ENCODE measurements at regions not wholly inside any gene's neighbourhood (a gene's known extent, or its start where the extent isn't known, plus 50 kb on each side); places are given as distances from the start of the nearest gene placed in this dataset.

DNA sequence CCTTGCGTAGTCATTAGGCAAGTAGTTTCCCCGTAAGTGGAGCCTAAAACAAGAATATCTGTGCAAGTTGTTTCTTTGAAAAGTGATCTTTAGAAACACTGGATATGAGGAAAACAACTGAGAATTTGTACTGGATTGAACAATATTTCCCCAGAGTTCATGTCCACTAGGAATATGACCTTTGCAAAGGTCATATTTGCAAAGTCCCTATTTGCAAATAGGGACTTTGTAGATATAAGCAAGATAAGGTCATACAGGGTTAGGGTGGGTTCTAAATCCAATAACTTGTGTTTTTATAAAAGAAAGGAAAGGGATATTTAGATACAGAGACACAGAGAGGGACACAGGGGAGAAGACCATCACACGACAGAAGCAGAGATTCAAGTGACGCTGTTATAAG, 489.2 kb upstream of the ATXN8OS start:
- CTCF ChIA-PET, result no interaction called here
- in situ Hi-C loops (cut with HindIII; ENCODE audit: low pct_unique_long_range_greater_than_20kb, low sequenced_read_pairs), result no loop called here

GRCh38 chr13:69617587-69617986, 490.0 kb upstream of the ATXN8OS start:
- DNase-seq (ENCODE audit: low read depth, low spot score), result no peak
- Histone ChIP-seq H3K27ac (ENCODE audit: low read length) (no peak overlapping the region), H3K4me3 (ENCODE audit: low read depth in 2 of 2, low read length in 2 of 2) (no peak overlapping the region), H3K36me3 (ENCODE audit: control insufficient read depth, insufficient read depth, low read length) (no peaks in the 10 kb centered on the region), H3K4me1 (ENCODE audit: control insufficient read depth, insufficient read depth, low read length) (no peaks in the 10 kb centered on the region), H3K27me3 (ENCODE audit: control insufficient read depth, insufficient read depth, low read length) (no peaks in the 10 kb centered on the region), H3K9me3 (ENCODE audit: control insufficient read depth, insufficient read depth, low read depth, low read length) (no peaks in the 10 kb centered on the region)
- no peak for ATAC-seq
- no TSS peak for BruUV-seq (replicated peaks)
- ChIA-PET POLR2A (no interaction called here), CTCF (no interaction called here)
- intact Hi-C loops (cut with micrococcal nuclease; ENCODE audit: unreplicated experiment), result no loop called here
- no peak for TF ChIP-seq TCF7L2 (IDR thresholded peaks at IDR 0.05; ENCODE audit: low read depth, low read length)
- TF ChIP-seq POLR2AphosphoS5 (IDR thresholded peaks at IDR 0.05; ENCODE audit: low read depth, low read length), result no peak
- TF ChIP-seq, protein P1, sequence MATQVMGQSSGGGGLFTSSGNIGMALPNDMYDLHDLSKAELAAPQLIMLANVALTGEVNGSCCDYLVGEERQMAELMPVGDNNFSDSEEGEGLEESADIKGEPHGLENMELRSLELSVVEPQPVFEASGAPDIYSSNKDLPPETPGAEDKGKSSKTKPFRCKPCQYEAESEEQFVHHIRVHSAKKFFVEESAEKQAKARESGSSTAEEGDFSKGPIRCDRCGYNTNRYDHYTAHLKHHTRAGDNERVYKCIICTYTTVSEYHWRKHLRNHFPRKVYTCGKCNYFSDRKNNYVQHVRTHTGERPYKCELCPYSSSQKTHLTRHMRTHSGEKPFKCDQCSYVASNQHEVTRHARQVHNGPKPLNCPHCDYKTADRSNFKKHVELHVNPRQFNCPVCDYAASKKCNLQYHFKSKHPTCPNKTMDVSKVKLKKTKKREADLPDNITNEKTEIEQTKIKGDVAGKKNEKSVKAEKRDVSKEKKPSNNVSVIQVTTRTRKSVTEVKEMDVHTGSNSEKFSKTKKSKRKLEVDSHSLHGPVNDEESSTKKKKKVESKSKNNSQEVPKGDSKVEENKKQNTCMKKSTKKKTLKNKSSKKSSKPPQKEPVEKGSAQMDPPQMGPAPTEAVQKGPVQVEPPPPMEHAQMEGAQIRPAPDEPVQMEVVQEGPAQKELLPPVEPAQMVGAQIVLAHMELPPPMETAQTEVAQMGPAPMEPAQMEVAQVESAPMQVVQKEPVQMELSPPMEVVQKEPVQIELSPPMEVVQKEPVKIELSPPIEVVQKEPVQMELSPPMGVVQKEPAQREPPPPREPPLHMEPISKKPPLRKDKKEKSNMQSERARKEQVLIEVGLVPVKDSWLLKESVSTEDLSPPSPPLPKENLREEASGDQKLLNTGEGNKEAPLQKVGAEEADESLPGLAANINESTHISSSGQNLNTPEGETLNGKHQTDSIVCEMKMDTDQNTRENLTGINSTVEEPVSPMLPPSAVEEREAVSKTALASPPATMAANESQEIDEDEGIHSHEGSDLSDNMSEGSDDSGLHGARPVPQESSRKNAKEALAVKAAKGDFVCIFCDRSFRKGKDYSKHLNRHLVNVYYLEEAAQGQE (IDR thresholded peaks at IDR 0.05; ENCODE audit: insufficient read depth in 1 of 2, low read depth in 2 of 2, low read length in 1 of 2), result no peak
- in situ Hi-C loops (cut with HindIII; ENCODE audit: low pct_unique_long_range_greater_than_20kb, low sequenced_read_pairs), result no loop called here

More for the DNA sequence above, 489.2 kb upstream of the ATXN8OS start:
- ATAC-seq (no peak), DNase-seq (ENCODE audit: low read depth, low spot score) (no peak)
- H3K4me3 ChIP-seq (ENCODE audit: low read depth in 2 of 2, low read length in 2 of 2), result no peak overlapping the region
- POLR2A ChIA-PET, result no interaction called here
- no peaks in the 10 kb centered on the region for H3K9me3 ChIP-seq (ENCODE audit: control insufficient read depth, insufficient read depth, low read depth, low read length)
- TF ChIP-seq TCF7L2 (IDR thresholded peaks at IDR 0.05; ENCODE audit: low read depth, low read length) (no peak), SIN3A (IDR thresholded peaks at IDR 0.05; ENCODE audit: borderline replicate concordance, insufficient read depth, low read depth, low read length) (no peak), POLR2AphosphoS5 (IDR thresholded peaks at IDR 0.05; ENCODE audit: low read depth, low read length) (no peak)
- TF ChIP-seq, protein P2, sequence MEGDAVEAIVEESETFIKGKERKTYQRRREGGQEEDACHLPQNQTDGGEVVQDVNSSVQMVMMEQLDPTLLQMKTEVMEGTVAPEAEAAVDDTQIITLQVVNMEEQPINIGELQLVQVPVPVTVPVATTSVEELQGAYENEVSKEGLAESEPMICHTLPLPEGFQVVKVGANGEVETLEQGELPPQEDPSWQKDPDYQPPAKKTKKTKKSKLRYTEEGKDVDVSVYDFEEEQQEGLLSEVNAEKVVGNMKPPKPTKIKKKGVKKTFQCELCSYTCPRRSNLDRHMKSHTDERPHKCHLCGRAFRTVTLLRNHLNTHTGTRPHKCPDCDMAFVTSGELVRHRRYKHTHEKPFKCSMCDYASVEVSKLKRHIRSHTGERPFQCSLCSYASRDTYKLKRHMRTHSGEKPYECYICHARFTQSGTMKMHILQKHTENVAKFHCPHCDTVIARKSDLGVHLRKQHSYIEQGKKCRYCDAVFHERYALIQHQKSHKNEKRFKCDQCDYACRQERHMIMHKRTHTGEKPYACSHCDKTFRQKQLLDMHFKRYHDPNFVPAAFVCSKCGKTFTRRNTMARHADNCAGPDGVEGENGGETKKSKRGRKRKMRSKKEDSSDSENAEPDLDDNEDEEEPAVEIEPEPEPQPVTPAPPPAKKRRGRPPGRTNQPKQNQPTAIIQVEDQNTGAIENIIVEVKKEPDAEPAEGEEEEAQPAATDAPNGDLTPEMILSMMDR (IDR thresholded peaks at IDR 0.05), result no peak
- TF ChIP-seq, protein P1 (IDR thresholded peaks at IDR 0.05; ENCODE audit: insufficient read depth in 1 of 2, low read depth in 2 of 2, low read length in 1 of 2), result no peak
- intact Hi-C loops (cut with micrococcal nuclease; ENCODE audit: unreplicated experiment), result no loop called here
- no peaks in the 10 kb centered on the region for H3K27me3 ChIP-seq (ENCODE audit: control insufficient read depth, insufficient read depth, low read length)
- no peaks in the 10 kb centered on the region for H3K36me3 ChIP-seq (ENCODE audit: control insufficient read depth, insufficient read depth, low read length)
- no peaks in the 10 kb centered on the region for H3K4me1 ChIP-seq (ENCODE audit: control insufficient read depth, insufficient read depth, low read length)
- BruUV-seq (replicated peaks), result no TSS peak
- no peak overlapping the region for H3K27ac ChIP-seq (ENCODE audit: low read length)
